ENCODE measurements at regions not wholly inside any gene's neighbourhood (a gene's known extent, or its start where the extent isn't known, plus 50 kb on each side); places are given as distances from the start of the nearest gene placed in this dataset.
"Not testable (repeated sequence)": the region's sequence is repeated elsewhere in the genome, so short reads cannot be mapped to it uniquely, and the experiment has no call there.

GRCh38 chr1:173383351-173383750 lies 93.8 kb upstream of the PRDX6 start:
- Mint-ChIP-seq H3K27me3 (no peaks in the 10 kb centered on the region), H3K4me1 (no peaks in the 10 kb centered on the region), H3K27ac (no peak overlapping the region), H3K4me3 (no peak overlapping the region), H3K36me3 (peaks cover 0 to 54% (median 12%) of the 10 kb centered on the region in 5 donors), H3K9me3 (peaks cover 0 to 3% (median 0%) of the 10 kb centered on the region in 11 donors)
- DNase-seq (no peak), ATAC-seq (no peak)
- Histone ChIP-seq H3K27me3 (ENCODE audit: control insufficient read depth in 2 of 2, insufficient read depth in 2 of 2, low read length in 2 of 2) (no peaks in the 10 kb centered on the region), H3K27ac (ENCODE audit: low read depth, low read length) (no peak overlapping the region), H3K9me3 (ENCODE audit: control insufficient read depth in 2 of 3, low read length in 3 of 3) (no peaks in the 10 kb centered on the region), H3K4me3 (ENCODE audit: low read length) (no peak overlapping the region), H3K4me1 (ENCODE audit: control insufficient read depth in 2 of 2, insufficient read depth in 2 of 2, low read length in 2 of 2) (no peaks in the 10 kb centered on the region), H3K36me3 (ENCODE audit: control insufficient read depth in 2 of 3, insufficient read depth in 3 of 3, low read length in 3 of 3) (no peaks in the 10 kb centered on the region)
- intact Hi-C loops (cut with micrococcal nuclease), result no loop called here
- ChIA-PET POLR2A (interaction anchor here (0.7 to 0.8 kb wide), 2 partner anchors 454 to 567 kb away, joined by 3 read pairs; no protein-coding TSS in a partner anchor), CTCF (interaction anchor here (1.0 to 2.2 kb wide), 2 partner anchors 11 kb away, joined by 3 to 7 read pairs; no protein-coding TSS in a partner anchor)

- ChIA-PET CTCF (no interaction called here), POLR2A (no interaction called here)
- H3K9me3 ChIP-seq (ENCODE audit: control insufficient read depth in 2 of 3, low read length in 3 of 3), result no peaks in the 10 kb centered on the region
- no peaks in the 10 kb centered on the region for H3K4me1 ChIP-seq (ENCODE audit: control insufficient read depth in 2 of 2, insufficient read depth in 2 of 2, low read length in 2 of 2)
- DNase-seq, result no peak
- no peak overlapping the region for H3K27ac ChIP-seq (ENCODE audit: low read depth, low read length)
- Mint-ChIP-seq H3K4me3 (no peak overlapping the region), H3K36me3 (peaks cover 0 to 42% (median 4%) of the 10 kb centered on the region in 5 donors), H3K27me3 (no peaks in the 10 kb centered on the region), H3K9me3 (peaks cover 0 to 3% (median 0%) of the 10 kb centered on the region in 11 donors), H3K4me1 (no peaks in the 10 kb centered on the region), H3K27ac (no peak overlapping the region)
- ATAC-seq, result no peak
- no peak overlapping the region for H3K4me3 ChIP-seq (ENCODE audit: low read length)
- intact Hi-C loops (cut with micrococcal nuclease), result no loop called here
- H3K36me3 ChIP-seq (ENCODE audit: control insufficient read depth in 2 of 3, insufficient read depth in 3 of 3, low read length in 3 of 3), result no peaks in the 10 kb centered on the region
- H3K27me3 ChIP-seq (ENCODE audit: control insufficient read depth in 2 of 2, insufficient read depth in 2 of 2, low read length in 2 of 2), result no peaks in the 10 kb centered on the region
Measured at GRCh38 chr1:173388352-173388751, 88.8 kb upstream of the PRDX6 start.

- intact Hi-C loops (cut with micrococcal nuclease), result no loop called here
- Mint-ChIP-seq H3K36me3 (peaks cover 0 to 20% (median 0%) of the 10 kb centered on the region in 5 donors), H3K4me1 (no peaks in the 10 kb centered on the region), H3K4me3 (no peak overlapping the region), H3K27ac (no peak overlapping the region), H3K27me3 (no peaks in the 10 kb centered on the region), H3K9me3 (no peaks in the 10 kb centered on the region)
- Histone ChIP-seq H3K4me3 (ENCODE audit: low read length) (no peak overlapping the region), H3K27ac (ENCODE audit: low read depth, low read length) (no peak overlapping the region), H3K9me3 (ENCODE audit: control insufficient read depth in 2 of 3, low read length in 3 of 3) (no peaks in the 10 kb centered on the region), H3K27me3 (ENCODE audit: control insufficient read depth in 2 of 2, insufficient read depth in 2 of 2, low read length in 2 of 2) (no peaks in the 10 kb centered on the region), H3K4me1 (ENCODE audit: control insufficient read depth in 2 of 2, insufficient read depth in 2 of 2, low read length in 2 of 2) (no peaks in the 10 kb centered on the region), H3K36me3 (ENCODE audit: control insufficient read depth in 2 of 3, insufficient read depth in 3 of 3, low read length in 3 of 3) (no peaks in the 10 kb centered on the region)
- ChIA-PET POLR2A (no interaction called here), CTCF (interaction anchor here (0.8 to 1.5 kb wide), 2 partner anchors 11 to 27 kb away, joined by 3 to 7 read pairs; no protein-coding TSS in a partner anchor)
- DNase-seq, result no peak
- no peak for ATAC-seq
Measured at GRCh38 chr1:173392895-173393658, 84.1 kb upstream of the PRDX6 start.

GRCh38 chr1:173393659-173394000 lies 83.5 kb upstream of the PRDX6 start:
- ChIA-PET POLR2A (no interaction called here), CTCF (interaction anchor here (1.5 kb wide), 1 partner anchor 11 kb away, joined by 7 read pairs; no protein-coding TSS in a partner anchor)
- ATAC-seq (no peak), DNase-seq (no peak)
- Mint-ChIP-seq H3K9me3 (no peaks in the 10 kb centered on the region), H3K36me3 (peaks cover 0 to 21% (median 0%) of the 10 kb centered on the region in 5 donors), H3K27ac (no peak overlapping the region), H3K4me3 (no peak overlapping the region), H3K27me3 (no peaks in the 10 kb centered on the region), H3K4me1 (no peaks in the 10 kb centered on the region)
- H3K27ac ChIP-seq (ENCODE audit: low read depth, low read length), result no peak overlapping the region
- H3K27me3 ChIP-seq (ENCODE audit: control insufficient read depth in 2 of 2, insufficient read depth in 2 of 2, low read length in 2 of 2), result no peaks in the 10 kb centered on the region
- H3K9me3 ChIP-seq (ENCODE audit: control insufficient read depth in 2 of 3, low read length in 3 of 3), result no peaks in the 10 kb centered on the region
- H3K4me3 ChIP-seq (ENCODE audit: low read length), result no peak overlapping the region
- intact Hi-C loops (cut with micrococcal nuclease), result no loop called here
- H3K36me3 ChIP-seq (ENCODE audit: control insufficient read depth in 2 of 3, insufficient read depth in 3 of 3, low read length in 3 of 3), result no peaks in the 10 kb centered on the region
- no peaks in the 10 kb centered on the region for H3K4me1 ChIP-seq (ENCODE audit: control insufficient read depth in 2 of 2, insufficient read depth in 2 of 2, low read length in 2 of 2)

GRCh38 chr1:173394813-173395212 lies 82.3 kb upstream of the PRDX6 start:
- H3K36me3 Mint-ChIP-seq, result peaks cover 0 to 24% (median 6%) of the 10 kb centered on the region in 5 donors
- ATAC-seq; H3K9me3 Mint-ChIP-seq; H3K27me3 ChIP-seq (ENCODE audit: control insufficient read depth in 2 of 2, insufficient read depth in 2 of 2, low read length in 2 of 2); H3K27me3 Mint-ChIP-seq; H3K27ac Mint-ChIP-seq; H3K27ac ChIP-seq (ENCODE audit: low read depth, low read length); H3K9me3 ChIP-seq (ENCODE audit: control insufficient read depth in 2 of 3, low read length in 3 of 3); H3K4me1 ChIP-seq (ENCODE audit: control insufficient read depth in 2 of 2, insufficient read depth in 2 of 2, low read length in 2 of 2); H3K4me3 ChIP-seq (ENCODE audit: low read length); H3K4me1 Mint-ChIP-seq; H3K36me3 ChIP-seq (ENCODE audit: control insufficient read depth in 2 of 3, insufficient read depth in 3 of 3, low read length in 3 of 3); H3K4me3 Mint-ChIP-seq; DNase-seq; intact Hi-C loops (cut with micrococcal nuclease): not testable (repeated sequence)
- POLR2A ChIA-PET, result interaction anchor here (0.7 kb wide), 1 partner anchor 25 kb away, joined by 9 read pairs; no protein-coding TSS in a partner anchor
- CTCF ChIA-PET, result interaction anchor here (1.5 kb wide), 1 partner anchor 12 kb away, joined by 7 read pairs; no protein-coding TSS in a partner anchor

GRCh38 chr1:173395762-173396161 lies 81.4 kb upstream of the PRDX6 start:
- Mint-ChIP-seq H3K4me1 (no peaks in the 10 kb centered on the region), H3K27ac (no peak overlapping the region), H3K36me3 (peaks cover 0 to 30% (median 6%) of the 10 kb centered on the region in 5 donors), H3K9me3 (no peaks in the 10 kb centered on the region), H3K4me3 (no peak overlapping the region), H3K27me3 (no peaks in the 10 kb centered on the region)
- H3K4me3 ChIP-seq (ENCODE audit: low read length), result no peak overlapping the region
- DNase-seq (no peak), ATAC-seq (no peak)
- CTCF ChIA-PET, result no interaction called here
- no peaks in the 10 kb centered on the region for H3K9me3 ChIP-seq (ENCODE audit: control insufficient read depth in 2 of 3, low read length in 3 of 3)
- no peaks in the 10 kb centered on the region for H3K36me3 ChIP-seq (ENCODE audit: control insufficient read depth in 2 of 3, insufficient read depth in 3 of 3, low read length in 3 of 3)
- intact Hi-C loops (cut with micrococcal nuclease), result no loop called here
- POLR2A ChIA-PET, result no interaction called here
- no peaks in the 10 kb centered on the region for H3K4me1 ChIP-seq (ENCODE audit: control insufficient read depth in 2 of 2, insufficient read depth in 2 of 2, low read length in 2 of 2)
- H3K27ac ChIP-seq (ENCODE audit: low read depth, low read length), result no peak overlapping the region
- no peaks in the 10 kb centered on the region for H3K27me3 ChIP-seq (ENCODE audit: control insufficient read depth in 2 of 2, insufficient read depth in 2 of 2, low read length in 2 of 2)
